ENCODE measurements at regions not wholly inside any gene's neighbourhood (a gene's known extent, or its start where the extent isn't known, plus 50 kb on each side); places are given as distances from the start of the nearest gene placed in this dataset.
"Not testable (repeated sequence)": the region's sequence is repeated elsewhere in the genome, so short reads cannot be mapped to it uniquely, and the experiment has no call there.

DNA sequence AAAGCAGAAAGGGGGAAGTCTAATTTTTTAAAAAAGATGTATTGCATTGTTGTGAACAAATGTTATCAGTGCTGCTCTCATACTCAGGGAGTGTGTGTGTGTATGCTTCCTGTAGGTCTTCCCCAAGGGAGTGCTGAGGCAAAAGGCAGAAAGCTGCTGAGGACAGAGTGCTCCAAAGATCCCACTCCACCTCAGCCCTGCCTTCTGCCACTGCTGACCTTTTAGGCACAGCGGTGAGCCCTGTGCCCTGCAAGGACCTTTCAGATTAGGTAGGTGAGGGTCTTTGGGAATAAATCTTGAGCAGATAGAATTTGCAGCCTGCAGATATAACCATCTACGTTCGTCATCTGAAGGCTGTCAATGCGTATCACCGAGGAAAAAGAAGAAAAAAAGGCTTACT is 756.4 kb upstream of the MMS22L start:
- DNase-seq (ENCODE audit: low read depth), result no peak
- H3K9ac ChIP-seq (ENCODE audit: low read length), result no peak overlapping the region
- H3K27me3 ChIP-seq (replicated peaks; ENCODE audit: control insufficient read depth, insufficient read depth, low read length), result peaks cover 17% of the 10 kb centered on the region
- no peak overlapping the region for H3K4me3 ChIP-seq (ENCODE audit: low read length)
- H3K36me3 ChIP-seq (ENCODE audit: control insufficient read depth, insufficient read depth, low read length, severe bottlenecking), result no peaks in the 10 kb centered on the region
- no peaks in the 10 kb centered on the region for H3K9me3 ChIP-seq (ENCODE audit: control insufficient read depth, low read length)
- H3K4me1 ChIP-seq (ENCODE audit: control insufficient read depth, insufficient read depth, low read length), result peaks cover 4% of the 10 kb centered on the region

DNA sequence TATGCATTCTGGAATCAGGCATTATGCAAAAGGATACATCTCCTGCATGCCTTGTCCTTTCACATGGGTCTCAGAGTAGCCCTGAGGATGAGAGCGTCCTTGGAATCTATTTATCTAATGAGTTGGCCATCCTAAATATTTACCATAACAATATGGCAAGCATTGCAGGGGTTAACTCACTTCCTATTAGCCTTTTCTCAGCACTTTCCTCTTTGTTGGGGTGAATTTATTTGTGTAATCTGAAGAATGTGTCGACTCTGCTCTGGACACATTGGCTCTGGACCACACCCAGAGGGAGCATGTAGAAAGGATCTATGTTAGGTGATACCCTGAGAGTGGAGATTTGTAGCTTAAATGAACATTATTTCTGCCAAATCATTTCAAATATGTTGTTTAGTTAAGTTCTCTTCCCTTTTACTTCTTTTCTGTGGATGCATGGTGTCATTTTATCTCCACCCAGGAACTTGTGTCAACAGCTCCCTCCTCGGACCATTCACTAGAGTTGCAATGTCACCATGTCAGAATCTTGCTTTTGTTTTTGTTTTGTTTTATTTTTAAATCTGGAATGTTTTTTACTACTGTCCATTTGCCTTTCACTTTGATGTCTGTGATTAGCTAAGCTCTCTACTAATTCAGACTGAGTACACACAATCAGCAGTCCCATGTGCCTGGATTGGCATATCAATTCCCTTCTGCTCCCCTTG is 757.0 kb upstream of the MMS22L start:
- Histone ChIP-seq H3K4me1 (ENCODE audit: control insufficient read depth, insufficient read depth, low read length) (peaks cover 4% of the 10 kb centered on the region), H3K27me3 (replicated peaks; ENCODE audit: control insufficient read depth, insufficient read depth, low read length) (peaks cover 22% of the 10 kb centered on the region), H3K4me3 (ENCODE audit: low read length) (no peak overlapping the region), H3K9ac (ENCODE audit: low read length) (no peak overlapping the region), H3K9me3 (ENCODE audit: control insufficient read depth, low read length) (no peaks in the 10 kb centered on the region), H3K36me3 (ENCODE audit: control insufficient read depth, insufficient read depth, low read length, severe bottlenecking) (no peaks in the 10 kb centered on the region)
- DNase-seq (ENCODE audit: low read depth), result no peak

DNA sequence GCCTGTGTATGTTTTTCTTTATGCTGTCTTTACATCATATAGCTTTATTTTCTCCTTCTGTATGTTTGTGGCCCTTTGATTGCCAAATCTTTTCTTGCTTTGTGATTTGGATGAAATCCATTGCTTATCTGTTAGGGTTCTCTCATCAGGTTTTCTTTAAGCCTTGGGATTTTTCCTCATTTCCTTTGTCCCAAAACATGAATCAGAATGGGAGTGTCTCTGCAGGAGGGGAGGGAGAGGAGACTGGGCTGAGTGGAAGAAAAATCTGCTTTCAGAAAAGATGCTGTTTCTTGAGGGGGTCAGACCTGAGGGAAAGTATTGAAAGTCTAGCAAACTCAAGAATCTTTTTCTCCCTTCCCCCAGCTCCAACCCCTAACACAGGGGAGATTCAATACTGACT is 758.0 kb upstream of the MMS22L start:
- no peaks in the 10 kb centered on the region for H3K36me3 ChIP-seq (ENCODE audit: control insufficient read depth, insufficient read depth, low read length, severe bottlenecking)
- DNase-seq (ENCODE audit: low read depth), result no peak
- no peak overlapping the region for H3K4me3 ChIP-seq (ENCODE audit: low read length)
- no peak overlapping the region for H3K9ac ChIP-seq (ENCODE audit: low read length)
- H3K9me3 ChIP-seq (ENCODE audit: control insufficient read depth, low read length), result no peaks in the 10 kb centered on the region
- peaks cover 25% of the 10 kb centered on the region for H3K27me3 ChIP-seq (replicated peaks; ENCODE audit: control insufficient read depth, insufficient read depth, low read length)
- peaks cover 4% of the 10 kb centered on the region for H3K4me1 ChIP-seq (ENCODE audit: control insufficient read depth, insufficient read depth, low read length)

DNA sequence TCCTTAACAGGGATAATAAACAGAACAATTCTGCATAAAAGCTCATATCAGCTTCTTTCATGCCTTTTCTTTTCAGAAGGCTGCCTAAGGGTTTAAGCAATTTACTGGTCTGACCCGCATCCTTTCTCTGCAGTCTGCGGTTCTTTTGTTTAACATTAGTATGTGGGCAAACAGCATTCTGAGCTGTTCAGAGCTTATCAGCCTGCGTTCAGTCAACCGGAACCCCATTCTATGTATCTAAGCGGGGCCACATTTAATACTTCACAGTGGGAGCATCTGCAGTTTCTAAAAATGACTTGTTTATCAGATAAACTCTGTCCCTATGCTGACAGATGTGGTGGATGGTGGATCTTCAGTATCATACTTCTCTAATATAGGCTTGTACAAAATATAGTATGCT is 758.9 kb upstream of the MMS22L start:
- Histone ChIP-seq H3K27me3 (replicated peaks; ENCODE audit: control insufficient read depth, insufficient read depth, low read length) (peaks cover 25% of the 10 kb centered on the region), H3K9ac (ENCODE audit: low read length) (no peak overlapping the region), H3K4me3 (ENCODE audit: low read length) (no peak overlapping the region), H3K36me3 (ENCODE audit: control insufficient read depth, insufficient read depth, low read length, severe bottlenecking) (no peaks in the 10 kb centered on the region), H3K9me3 (ENCODE audit: control insufficient read depth, low read length) (no peaks in the 10 kb centered on the region), H3K4me1 (ENCODE audit: control insufficient read depth, insufficient read depth, low read length) (peaks cover 4% of the 10 kb centered on the region)
- no peak for DNase-seq (ENCODE audit: low read depth)

DNA sequence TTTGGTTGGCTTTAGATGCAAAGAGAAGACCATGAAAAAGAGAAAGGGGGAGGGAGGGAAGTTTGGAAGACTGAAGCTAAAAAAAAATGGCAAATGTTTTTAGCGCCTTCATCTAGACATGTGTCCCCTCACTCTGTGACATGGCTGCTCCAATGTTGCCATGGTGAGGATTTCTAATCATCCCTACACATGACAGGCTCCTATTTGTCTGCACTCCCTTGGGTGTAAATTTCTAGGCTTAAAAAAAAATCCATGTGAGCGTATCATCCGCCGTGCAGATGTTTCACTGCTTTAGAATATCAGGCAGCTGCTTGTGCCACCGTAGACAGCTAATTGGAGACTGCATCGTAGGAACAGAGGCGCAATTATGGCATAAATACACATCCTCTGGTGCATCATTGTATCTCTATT is 761.1 kb upstream of the MMS22L start:
- Histone ChIP-seq H3K9me3 (ENCODE audit: control insufficient read depth, low read length) (no peaks in the 10 kb centered on the region), H3K4me3 (ENCODE audit: low read length) (no peak overlapping the region), H3K9ac (ENCODE audit: low read length) (no peak overlapping the region), H3K4me1 (ENCODE audit: control insufficient read depth, insufficient read depth, low read length) (peaks cover 4% of the 10 kb centered on the region), H3K36me3 (ENCODE audit: control insufficient read depth, insufficient read depth, low read length, severe bottlenecking) (no peaks in the 10 kb centered on the region), H3K27me3 (replicated peaks; ENCODE audit: control insufficient read depth, insufficient read depth, low read length) (peaks cover 25% of the 10 kb centered on the region)
- DNase-seq (ENCODE audit: low read depth), result no peak

DNA sequence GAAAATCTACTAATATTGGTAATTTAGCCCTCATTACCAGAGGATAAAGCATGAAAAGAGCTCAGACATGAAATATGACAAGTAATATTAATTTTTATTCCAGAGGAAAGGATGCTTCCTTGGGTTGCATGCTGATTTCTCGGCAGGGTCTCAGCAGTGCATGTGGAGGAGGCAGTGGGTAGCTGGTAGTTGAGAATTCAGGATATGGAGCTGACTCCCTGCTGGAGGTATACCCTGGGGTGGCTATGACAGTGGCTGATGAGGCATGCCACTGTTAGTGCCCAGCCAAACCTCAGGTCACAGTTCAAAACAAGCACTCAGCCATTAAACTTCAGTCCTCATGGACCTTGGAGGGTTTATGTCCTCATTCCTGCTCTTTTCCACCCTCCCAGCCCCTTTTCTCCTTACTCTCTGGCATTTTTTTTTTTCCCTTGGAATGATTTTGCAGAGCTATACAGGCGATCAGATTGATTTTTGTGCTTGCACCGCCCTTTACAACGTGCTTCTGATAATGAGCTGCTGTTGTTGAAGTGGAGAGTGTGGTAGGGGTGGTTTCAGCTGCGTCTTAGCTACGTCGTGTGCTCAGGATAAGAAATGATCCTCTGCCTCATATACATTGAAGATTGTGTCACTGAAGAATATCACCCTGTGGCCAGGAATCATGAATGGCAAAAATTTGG is 761.9 kb upstream of the MMS22L start:
- H3K4me3 ChIP-seq (ENCODE audit: low read length), result no peak overlapping the region
- H3K36me3 ChIP-seq (ENCODE audit: control insufficient read depth, insufficient read depth, low read length, severe bottlenecking), result no peaks in the 10 kb centered on the region
- no peak for DNase-seq (ENCODE audit: low read depth)
- H3K9ac ChIP-seq (ENCODE audit: low read length), result no peak overlapping the region
- peaks cover 2% of the 10 kb centered on the region for H3K4me1 ChIP-seq (ENCODE audit: control insufficient read depth, insufficient read depth, low read length)
- H3K9me3 ChIP-seq (ENCODE audit: control insufficient read depth, low read length), result no peaks in the 10 kb centered on the region
- H3K27me3 ChIP-seq (replicated peaks; ENCODE audit: control insufficient read depth, insufficient read depth, low read length), result peaks cover 17% of the 10 kb centered on the region

DNA sequence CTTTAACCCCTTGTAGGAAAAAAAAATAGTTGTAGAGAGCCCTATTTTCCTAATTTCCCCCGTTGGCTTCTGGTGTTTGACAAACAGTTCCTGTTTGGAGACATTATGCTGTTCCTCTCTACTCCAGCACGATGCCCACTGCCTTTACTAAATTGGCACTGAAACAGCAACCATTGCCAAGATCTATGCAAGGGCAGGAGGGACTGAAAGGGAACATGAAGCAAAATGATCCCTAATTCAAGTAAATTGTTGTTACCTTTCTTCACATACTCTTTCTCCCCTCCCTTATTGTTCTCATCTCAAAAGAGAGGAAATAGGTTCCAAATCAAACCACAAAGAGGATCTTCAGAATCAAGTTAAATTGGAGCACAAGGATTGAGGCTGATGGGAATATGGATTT is 764.1 kb upstream of the MMS22L start:
- no peak overlapping the region for H3K4me3 ChIP-seq (ENCODE audit: low read length)
- H3K27me3 ChIP-seq (replicated peaks; ENCODE audit: control insufficient read depth, insufficient read depth, low read length), result peaks cover 15% of the 10 kb centered on the region
- DNase-seq (ENCODE audit: low read depth), result no peak
- H3K9ac ChIP-seq (ENCODE audit: low read length), result no peak overlapping the region
- H3K9me3 ChIP-seq (ENCODE audit: control insufficient read depth, low read length), result no peaks in the 10 kb centered on the region
- no peaks in the 10 kb centered on the region for H3K4me1 ChIP-seq (ENCODE audit: control insufficient read depth, insufficient read depth, low read length)
- no peaks in the 10 kb centered on the region for H3K36me3 ChIP-seq (ENCODE audit: control insufficient read depth, insufficient read depth, low read length, severe bottlenecking)

DNA sequence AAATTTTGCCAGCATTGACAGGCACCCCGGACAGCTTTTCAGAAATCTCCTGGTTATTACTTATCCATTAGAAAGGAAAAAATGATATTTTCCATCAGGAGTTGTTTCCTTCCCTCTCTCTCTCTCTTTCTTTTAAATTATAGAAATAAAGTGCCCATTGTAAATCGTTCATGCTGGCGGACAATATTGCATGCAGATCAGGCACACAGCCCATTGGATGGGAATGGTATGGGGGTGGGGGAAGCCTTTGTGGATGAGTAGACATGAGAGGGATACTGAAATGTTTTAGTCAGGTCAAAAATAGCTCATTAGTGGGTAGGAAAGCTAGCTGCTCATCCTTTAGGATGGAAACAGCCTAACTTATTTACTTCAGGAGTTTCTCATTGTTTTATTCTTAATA is 764.9 kb upstream of the MMS22L start:
- H3K9ac ChIP-seq (ENCODE audit: low read length), result no peak overlapping the region
- no peak overlapping the region for H3K4me3 ChIP-seq (ENCODE audit: low read length)
- no peaks in the 10 kb centered on the region for H3K4me1 ChIP-seq (ENCODE audit: control insufficient read depth, insufficient read depth, low read length)
- no peaks in the 10 kb centered on the region for H3K36me3 ChIP-seq (ENCODE audit: control insufficient read depth, insufficient read depth, low read length, severe bottlenecking)
- no peak for DNase-seq (ENCODE audit: low read depth)
- no peaks in the 10 kb centered on the region for H3K9me3 ChIP-seq (ENCODE audit: control insufficient read depth, low read length)
- H3K27me3 ChIP-seq (replicated peaks; ENCODE audit: control insufficient read depth, insufficient read depth, low read length), result peaks cover 14% of the 10 kb centered on the region

DNA sequence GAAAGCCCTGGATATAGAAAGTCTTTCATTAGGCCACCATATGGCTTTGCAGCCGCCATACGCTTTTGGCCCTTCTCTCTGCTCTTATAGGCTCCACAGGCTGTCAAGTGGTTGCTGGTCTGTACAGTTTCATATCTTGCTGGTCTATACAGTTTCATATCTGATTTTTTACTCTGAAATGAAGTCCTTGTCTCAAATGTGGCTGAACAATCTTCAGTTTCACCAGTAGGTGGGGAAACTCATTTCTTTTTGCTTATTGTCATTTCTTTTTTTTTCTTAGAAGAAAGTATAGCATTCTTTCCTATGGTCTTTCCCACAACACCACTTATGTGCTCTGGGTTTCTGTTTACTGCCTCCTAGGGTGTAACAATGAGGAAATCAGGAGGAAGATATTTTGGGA is 771.4 kb upstream of the MMS22L start:
- no peak for DNase-seq (ENCODE audit: low read depth)
- Histone ChIP-seq H3K9me3 (ENCODE audit: control insufficient read depth, low read length) (no peaks in the 10 kb centered on the region), H3K36me3 (ENCODE audit: control insufficient read depth, insufficient read depth, low read length, severe bottlenecking) (no peaks in the 10 kb centered on the region), H3K4me3 (ENCODE audit: low read length) (no peak overlapping the region), H3K4me1 (ENCODE audit: control insufficient read depth, insufficient read depth, low read length) (no peaks in the 10 kb centered on the region), H3K9ac (ENCODE audit: low read length) (no peak overlapping the region), H3K27me3 (replicated peaks; ENCODE audit: control insufficient read depth, insufficient read depth, low read length) (peaks cover 7% of the 10 kb centered on the region)

DNA sequence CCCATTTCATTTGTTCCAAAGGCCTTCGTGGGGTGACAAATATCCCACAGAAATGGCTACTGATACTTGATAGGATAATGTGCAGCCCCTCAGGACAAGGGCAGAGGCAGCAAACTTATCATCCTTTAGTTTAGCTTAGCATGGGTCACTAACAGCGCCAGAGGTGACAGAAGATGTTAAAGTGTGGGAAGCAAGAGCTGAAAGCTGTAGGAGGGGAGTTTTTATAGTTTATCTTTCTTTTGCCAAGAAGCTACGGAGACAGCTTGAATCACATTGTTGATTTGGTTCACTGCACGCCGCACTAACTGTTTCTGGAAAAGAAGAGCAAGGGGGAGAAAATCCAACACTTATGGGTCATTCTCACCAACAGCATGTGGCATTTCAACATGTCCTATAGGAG is 773.9 kb upstream of the MMS22L start:
- DNase-seq (ENCODE audit: low read depth), result no peak
- Histone ChIP-seq H3K27me3 (replicated peaks; ENCODE audit: control insufficient read depth, insufficient read depth, low read length) (peaks cover 3% of the 10 kb centered on the region), H3K4me1 (ENCODE audit: control insufficient read depth, insufficient read depth, low read length) (no peaks in the 10 kb centered on the region), H3K36me3 (ENCODE audit: control insufficient read depth, insufficient read depth, low read length, severe bottlenecking) (no peaks in the 10 kb centered on the region), H3K9me3 (ENCODE audit: control insufficient read depth, low read length) (no peaks in the 10 kb centered on the region), H3K9ac (ENCODE audit: low read length) (no peak overlapping the region), H3K4me3 (ENCODE audit: low read length) (no peak overlapping the region)

DNA sequence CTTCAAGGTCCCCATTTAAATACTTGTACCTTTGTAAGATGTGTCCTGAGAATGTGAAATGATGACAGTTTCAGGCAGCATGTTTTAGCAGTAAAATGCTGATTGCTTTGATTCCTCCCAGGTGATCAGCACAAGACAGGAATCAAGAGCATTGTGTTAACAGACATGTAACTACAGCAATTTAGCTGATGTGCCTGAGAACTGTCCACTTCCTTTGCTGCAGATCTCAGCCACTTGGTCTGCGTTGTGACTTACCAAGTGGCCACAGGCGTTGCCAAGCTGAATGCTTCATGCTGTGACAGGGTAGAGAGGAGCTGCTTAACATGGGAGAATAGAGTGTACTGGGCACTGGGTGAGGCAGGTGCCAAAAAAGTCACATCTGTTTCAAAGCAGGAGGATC is 767.0 kb upstream of the POU3F2 start:
- Histone ChIP-seq H3K36me3 (ENCODE audit: control insufficient read depth, insufficient read depth, low read length, severe bottlenecking) (no peaks in the 10 kb centered on the region), H3K9ac (ENCODE audit: low read length) (no peak overlapping the region), H3K27me3 (replicated peaks; ENCODE audit: control insufficient read depth, insufficient read depth, low read length) (no peaks in the 10 kb centered on the region), H3K4me1 (ENCODE audit: control insufficient read depth, insufficient read depth, low read length) (no peaks in the 10 kb centered on the region), H3K9me3 (ENCODE audit: control insufficient read depth, low read length) (no peaks in the 10 kb centered on the region), H3K4me3 (ENCODE audit: low read length) (no peak overlapping the region)
- no peak for DNase-seq (ENCODE audit: low read depth)

DNA sequence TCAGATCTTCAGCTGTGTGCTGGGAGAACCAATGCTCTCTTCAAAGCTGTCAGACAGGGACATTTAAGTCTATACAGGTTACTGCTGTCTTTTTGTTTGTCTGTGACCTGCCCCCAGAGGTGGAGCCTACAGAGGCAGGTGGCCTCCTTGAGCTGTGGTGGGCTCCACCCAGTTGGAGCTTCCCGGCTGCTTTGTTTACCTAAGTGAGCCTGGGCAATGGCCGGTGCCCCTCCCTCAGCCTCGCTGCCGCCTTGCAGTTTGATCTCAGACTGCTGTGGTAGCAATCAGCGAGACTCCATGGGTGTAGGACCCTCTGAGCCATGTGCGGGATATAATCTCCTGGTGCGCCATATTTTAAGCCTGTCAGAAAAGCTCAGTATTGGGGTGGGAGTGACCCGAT is 745.8 kb upstream of the POU3F2 start:
- DNase-seq (ENCODE audit: low read depth); H3K27me3 ChIP-seq (replicated peaks; ENCODE audit: control insufficient read depth, insufficient read depth, low read length); H3K36me3 ChIP-seq (ENCODE audit: control insufficient read depth, insufficient read depth, low read length, severe bottlenecking); H3K4me1 ChIP-seq (ENCODE audit: control insufficient read depth, insufficient read depth, low read length); H3K9me3 ChIP-seq (ENCODE audit: control insufficient read depth, low read length); H3K9ac ChIP-seq (ENCODE audit: low read length); H3K4me3 ChIP-seq (ENCODE audit: low read length): not testable (repeated sequence)
